IMR-90 (cell line): ENCODE measurements at regions not wholly inside any gene's neighbourhood (a gene's known extent, or its start where the extent isn't known, plus 50 kb on each side); places are given as distances from the start of the nearest gene placed in this dataset.

Source experiments
- ATAC-seq: fragments of 200-7000 bp; cut with Tn5 transposase; 2 replicates; pipeline ENCODE4 v1.9.1; 2020; ENCODE audit warnings: low read depth, mild to moderate bottlenecking, moderate library complexity
- BruUV-seq: library from RNA; stranded (reverse); fragments of 400-500 nt; replicated peaks from 2 replicates; lab custom pipeline; 2021; lab: Mats Ljungman, UMichigan
- CTCF ChIA-PET: fragments of 300-600 bp; formaldehyde crosslinking; extraction: SDS; loops from one replicate; lab custom pipeline; 2021; ENCODE audit warnings: antibody characterized with exemption; lab: Yijun Ruan, JAX
- POLR2A ChIA-PET: fragments of 300-600 bp; sonication (Branson Sonifier 250); formaldehyde crosslinking; loops from one replicate; lab custom pipeline; 2022; ENCODE audit warnings: antibody characterized with exemption; ENCODE audit not compliant: unreplicated experiment; lab: Charles Lee
- DNase-seq: peaks from one replicate; pipeline ENCODE4 v3.0.0; 2013
- H2AFZ ChIP-seq: replicated peaks from 2 replicates; pipeline ENCODE3; 2013; ENCODE audit warnings: low read length, mild to moderate bottlenecking; ENCODE audit not compliant: poor library complexity
- H2AK5ac ChIP-seq: 2 replicates; pipeline ENCODE4 v1.6.1; 2013; ENCODE audit warnings: low read depth, low read length, inconsistent platforms
- H2AK9ac ChIP-seq: replicated peaks from 2 replicates; pipeline ENCODE3; 2013; ENCODE audit warnings: mild to moderate bottlenecking, low read depth, low read length, moderate library complexity; ENCODE audit not compliant: poor library complexity
- H2BK120ac ChIP-seq: 2 replicates; pipeline ENCODE4 v1.6.1; 2013; ENCODE audit warnings: low read depth, low read length, inconsistent platforms
- H2BK15ac ChIP-seq: 3 replicates; pipeline ENCODE4 v1.6.1; 2013; ENCODE audit warnings: low read depth, low read length, inconsistent platforms
- H2BK20ac ChIP-seq: 2 replicates; pipeline ENCODE4 v1.6.1; 2013; ENCODE audit warnings: low read depth, mild to moderate bottlenecking, inconsistent platforms, low read length, moderate library complexity
- H2BK5ac ChIP-seq: 2 replicates; pipeline ENCODE4 v1.6.1; 2013; ENCODE audit warnings: mild to moderate bottlenecking, low read depth, low read length, inconsistent platforms; ENCODE audit not compliant: poor library complexity, severe bottlenecking
- H3K14ac ChIP-seq: replicated peaks from 2 replicates; pipeline ENCODE4 v1.6.1; 2013; ENCODE audit warnings: low read depth, low read length, inconsistent platforms
- H3K18ac ChIP-seq: 2 replicates; pipeline ENCODE4 v1.6.1; 2013; ENCODE audit warnings: low read depth, low read length, control low read depth
- H3K23ac ChIP-seq: 2 replicates; pipeline ENCODE4 v1.6.1; 2013; ENCODE audit warnings: low read depth, low read length, inconsistent platforms
- H3K27ac ChIP-seq: 2 replicates; pipeline ENCODE4 v1.5.1; 2013; ENCODE audit warnings: mild to moderate bottlenecking, control low read depth, low read length; ENCODE audit not compliant: insufficient read depth
- H3K27me3 ChIP-seq: 2 replicates; pipeline ENCODE4 v1.6.1; 2013; ENCODE audit warnings: low read length; ENCODE audit not compliant: control insufficient read depth, insufficient read depth
- H3K36me3 ChIP-seq: 2 replicates; pipeline ENCODE4 v1.6.1; 2013; ENCODE audit warnings: low read length, mixed read lengths; ENCODE audit not compliant: control insufficient read depth, insufficient read depth
- H3K4ac ChIP-seq: 2 replicates; pipeline ENCODE4 v1.6.1; 2013; ENCODE audit warnings: low read depth, low read length, inconsistent platforms
- H3K4me1 ChIP-seq: 2 replicates; pipeline ENCODE4 v1.6.1; 2013; ENCODE audit warnings: low read length, mixed read lengths; ENCODE audit not compliant: control insufficient read depth, insufficient read depth
- H3K4me2 ChIP-seq: 2 replicates; pipeline ENCODE4 v1.6.1; 2013; ENCODE audit warnings: low read depth, mild to moderate bottlenecking, control low read depth, low read length, moderate library complexity
- H3K4me3 ChIP-seq: 2 replicates; pipeline ENCODE4 v1.5.1; 2013; ENCODE audit warnings: low read depth, mild to moderate bottlenecking, control low read depth, low read length, moderate library complexity; ENCODE audit not compliant: insufficient read depth
- H3K56ac ChIP-seq: 2 replicates; pipeline ENCODE4 v1.6.1; 2013; ENCODE audit warnings: low read length, inconsistent platforms; ENCODE audit not compliant: insufficient read depth; ENCODE audit errors: extremely low read depth
- H3K79me1 ChIP-seq, 2 experiments: 2 replicates each; pipeline ENCODE4 v1.6.1; 2013; ENCODE audit warnings: low read length in 2 of 2, inconsistent platforms in 1 of 2, low read depth in 1 of 2
- H3K9ac ChIP-seq: 2 replicates; pipeline ENCODE4 v1.6.1; 2013; ENCODE audit warnings: low read depth, low read length, control low read depth
- H3K9me1 ChIP-seq: 2 replicates; pipeline ENCODE4 v1.6.1; 2013; ENCODE audit warnings: low read length, inconsistent platforms; ENCODE audit not compliant: insufficient read depth
- H3K9me3 ChIP-seq: 2 replicates; pipeline ENCODE4 v1.6.1; 2013; ENCODE audit warnings: low read length; ENCODE audit not compliant: control insufficient read depth, insufficient read depth
- H4K20me1 ChIP-seq: 2 replicates; pipeline ENCODE4 v1.6.1; 2013; ENCODE audit warnings: low read length, inconsistent platforms; ENCODE audit not compliant: insufficient read depth
- H4K5ac ChIP-seq: 2 replicates; pipeline ENCODE4 v1.6.1; 2013; ENCODE audit warnings: mild to moderate bottlenecking, low read depth, low read length, control low read depth
- H4K8ac ChIP-seq, 2 experiments: 2 replicates each; pipeline ENCODE4 v1.6.1; 2013; ENCODE audit warnings: low read depth in 2 of 2, low read length in 2 of 2, control low read depth in 1 of 2, inconsistent platforms in 1 of 2
- H4K91ac ChIP-seq: 2 replicates; pipeline ENCODE4 v1.6.1; 2013; ENCODE audit warnings: low read depth, low read length, inconsistent platforms; ENCODE audit not compliant: insufficient read depth
- CHD1 ChIP-seq: IDR thresholded peaks from 2 replicates; pipeline ENCODE4 v1.6.1; 2012; ENCODE audit warnings: low read depth, low read length, improper control_type of control experiment
- CTCF ChIP-seq: conservative IDR thresholded peaks from 2 replicates; pipeline ENCODE4 v1.5.1; 2012; ENCODE audit warnings: mild to moderate bottlenecking, low read depth, low read length, improper control_type of control experiment
- FOS ChIP-seq: fragments of 150-350 bp; IDR thresholded peaks from 2 replicates; pipeline ENCODE4 v1.6.1; 2016; ENCODE audit warnings: low read depth, low read length
- MXI1 ChIP-seq: IDR thresholded peaks from 2 replicates; pipeline ENCODE4 v1.6.1; 2012; ENCODE audit warnings: low read depth, mild to moderate bottlenecking, low read length, moderate library complexity, borderline replicate concordance
- NFE2L2 ChIP-seq: fragments of 150-350 bp; IDR thresholded peaks from 2 replicates; pipeline ENCODE4 v1.6.1; 2016; ENCODE audit warnings: low read depth, mild to moderate bottlenecking, low read length
- RAD21 ChIP-seq: IDR thresholded peaks from 2 replicates; pipeline ENCODE4 v1.6.1; 2012; ENCODE audit warnings: low read length, improper control_type of control experiment
- RCOR1 ChIP-seq: IDR thresholded peaks from 2 replicates; pipeline ENCODE4 v1.6.1; 2012; ENCODE audit warnings: mild to moderate bottlenecking, low read length, improper control_type of control experiment; ENCODE audit not compliant: insufficient replicate concordance
- SMC3 ChIP-seq: fragments of 150-350 bp; IDR thresholded peaks from 2 replicates; pipeline ENCODE4 v1.6.1; 2016; ENCODE audit warnings: low read depth, mild to moderate bottlenecking, antibody characterized with exemption, low read length, moderate library complexity
- WGBS, 2 experiments: methylation state at CpG; one replicate each; pipeline versions ENCODE4 v1.1.5 to v1.1.7; 2013; ENCODE audit warnings: missing lambda C conversion rate in 2 of 2; ENCODE audit not compliant: insufficient read length in 1 of 2; ENCODE audit errors: extremely low coverage in 2 of 2; 5-methylcytosine and 5-hydroxymethylcytosine counted together
- dilution Hi-C: fragments of 300-500 bp; cut with HindIII; formaldehyde crosslinking; loops from one replicate; pipeline ENCODE4 v1.14.3; 2018; ENCODE audit warnings: low sequenced_read_pairs; ENCODE audit not compliant: unreplicated experiment
- in situ Hi-C: fragments of 300-500 bp; cut with MboI; formaldehyde crosslinking; loops from 3 replicates; pipeline ENCODE4 v1.14.3; 2019; ENCODE audit warnings: low sequenced_read_pairs, inconsistent platforms, mixed read lengths
- intact Hi-C: fragments of 100-400 bp; cut with micrococcal nuclease; formaldehyde crosslinking; loops from 2 replicates; pipeline ENCODE4 v1.10.0; 2022
- TF ChIP-seq, protein P1 (sequence below): fragments of 150-350 bp; IDR thresholded peaks from 2 replicates; pipeline ENCODE4 v1.6.1; 2017; ENCODE audit warnings: mild to moderate bottlenecking, antibody characterized with exemption, low read length, low read depth

GRCh38 chr5:163832155-163832554 is 326.7 kb downstream of the MAT2B start:
- no peak overlapping the region for H2BK5ac ChIP-seq
- no peaks in the 10 kb centered on the region for H3K9me1 ChIP-seq
- no peak overlapping the region for H3K14ac ChIP-seq
- H3K56ac ChIP-seq: no peak overlapping the region
- H4K8ac ChIP-seq: no peak overlapping the region
- no peak for DNase-seq
- H4K91ac ChIP-seq: no peak overlapping the region
- H3K23ac ChIP-seq: no peak overlapping the region
- CTCF ChIA-PET: no interaction called here
- H3K9me3 ChIP-seq: no peaks in the 10 kb centered on the region
- TF ChIP-seq FOS (no peak), CTCF (no peak), MXI1 (no peak), SMC3 (no peak), NFE2L2 (no peak), RAD21 (no peak), CHD1 (no peak), RCOR1 (no peak)
- TF ChIP-seq, protein P1, sequence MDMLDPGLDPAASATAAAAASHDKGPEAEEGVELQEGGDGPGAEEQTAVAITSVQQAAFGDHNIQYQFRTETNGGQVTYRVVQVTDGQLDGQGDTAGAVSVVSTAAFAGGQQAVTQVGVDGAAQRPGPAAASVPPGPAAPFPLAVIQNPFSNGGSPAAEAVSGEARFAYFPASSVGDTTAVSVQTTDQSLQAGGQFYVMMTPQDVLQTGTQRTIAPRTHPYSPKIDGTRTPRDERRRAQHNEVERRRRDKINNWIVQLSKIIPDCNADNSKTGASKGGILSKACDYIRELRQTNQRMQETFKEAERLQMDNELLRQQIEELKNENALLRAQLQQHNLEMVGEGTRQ: no peak
- H2BK15ac ChIP-seq: no peak overlapping the region
- ATAC-seq: no peak
- intact Hi-C loops: no loop called here
- H2BK120ac ChIP-seq: no peak overlapping the region
- H3K4me3 ChIP-seq: no peak overlapping the region
- H3K9ac ChIP-seq: no peak overlapping the region
- H3K4me1 ChIP-seq: no peaks in the 10 kb centered on the region
- no peaks in the 10 kb centered on the region for H3K36me3 ChIP-seq
- no peaks in the 10 kb centered on the region for H3K79me1 ChIP-seq
- H3K18ac ChIP-seq: no peak overlapping the region
- H3K4ac ChIP-seq: no peak overlapping the region
- H2AFZ ChIP-seq: no peak overlapping the region
- in situ Hi-C loops: no loop called here
- no peak overlapping the region for H2AK9ac ChIP-seq
- H3K27me3 ChIP-seq: no peaks in the 10 kb centered on the region
- WGBS, 2 experiments: no CpG with 5 or more reads among the region's 4 CpGs
- H4K20me1 ChIP-seq: no peaks in the 10 kb centered on the region
- no TSS peak for BruUV-seq
- H4K5ac ChIP-seq: no peak overlapping the region
- POLR2A ChIA-PET: no interaction called here
- H2AK5ac ChIP-seq: no peak overlapping the region
- dilution Hi-C loops: no loop called here
- no peak overlapping the region for H2BK20ac ChIP-seq
- no peak overlapping the region for H3K4me2 ChIP-seq
- no peak overlapping the region for H3K27ac ChIP-seq
